Gastroesophageal sphincter (tissue), 4 donors: ENCODE measurements at regions not wholly inside any gene's neighbourhood (a gene's known extent, or its start where the extent isn't known, plus 50 kb on each side); places are given as distances from the start of the nearest gene placed in this dataset.

ENCODE experiments used
- ATAC-seq: fragments of 150-250 bp; one replicate; pipeline ENCODE4 v1.9.1; 2016; ENCODE audit warnings: mild to moderate bottlenecking, moderate library complexity
- H3K27ac ChIP-seq, 4 donors: fragments of 200-600 bp; sonication (generic) in 3 of 4; 1 replicate in 3 of 4; 2 replicates in 1 of 4; pipeline ENCODE4 v1.5.1; 2016 to 2019
- H3K27me3 ChIP-seq: fragments of 200-600 bp; sonication (generic); one replicate; pipeline ENCODE4 v1.5.1; 2019
- H3K36me3 ChIP-seq, 2 donors: fragments of 200-600 bp; sonication (generic); one replicate each; pipeline ENCODE4 v1.5.1; 2019; ENCODE audit warnings: control low read depth in 1 of 2
- H3K4me1 ChIP-seq, 3 donors: fragments of 200-600 bp; sonication (generic); 1 replicate in 2 of 3; 2 replicates in 1 of 3; pipeline ENCODE4 v1.5.1; 2016 to 2019; ENCODE audit warnings: control low read depth in 2 of 3
- H3K4me3 ChIP-seq, 2 donors: fragments of 200-600 bp; sonication (generic); one replicate each; pipeline ENCODE4 v1.5.1; 2019; ENCODE audit warnings: mild to moderate bottlenecking in 1 of 2, moderate library complexity in 1 of 2
- H3K9me3 ChIP-seq, 3 donors: fragments of 200-600 bp; sonication (generic); one replicate each; pipeline ENCODE4 v1.5.1; 2017 to 2019; ENCODE audit warnings: control low read depth in 2 of 3
- EP300 ChIP-seq: sonication (generic); formaldehyde crosslinking; IDR thresholded peaks from one replicate; pipeline ENCODE4 v1.6.1; 2017; ENCODE audit warnings: antibody characterized with exemption, mild to moderate bottlenecking
- POLR2A ChIP-seq, 2 donors: fragments of 450-650 bp; IDR thresholded peaks; one replicate each; pipeline ENCODE4 v1.6.1; 2017; ENCODE audit warnings: antibody characterized with exemption in 2 of 2, mild to moderate bottlenecking in 2 of 2, moderate library complexity in 1 of 2
- POLR2AphosphoS5 ChIP-seq: sonication (generic); formaldehyde crosslinking; IDR thresholded peaks from one replicate; pipeline ENCODE4 v1.6.1; 2017; ENCODE audit warnings: antibody characterized with exemption
- WGBS, 2 donors: methylation state at CpG; one replicate each; pipeline ENCODE4 v1.1.5; 2018; ENCODE audit warnings: low coverage in 1 of 2; 5-methylcytosine and 5-hydroxymethylcytosine counted together
- TF ChIP-seq, protein P1 (sequence below), 4 experiments: fragments of 200-600 bp in 2 of 4; fragments of 450-650 bp in 2 of 4; sonication (generic) in 1 of 4; IDR thresholded peaks; one replicate each; pipeline ENCODE4 v1.5.1; 2017 to 2019; ENCODE audit warnings: antibody characterized with exemption in 4 of 4, mild to moderate bottlenecking in 2 of 4, moderate library complexity in 2 of 4

- Histone ChIP-seq H3K27me3 (no peaks in the 10 kb centered on the region), H3K4me3 (no peak overlapping the region), H3K4me1 (peaks cover 0 to 9% (median 0%) of the 10 kb centered on the region in 3 donors), H3K27ac (no peak overlapping the region), H3K36me3 (no peaks in the 10 kb centered on the region), H3K9me3 (no peaks in the 10 kb centered on the region)
- ATAC-seq = no peak
- 17 to 100% methylated on average over 1 to 2 of the region's 2 CpGs for WGBS, 2 donors
- TF ChIP-seq POLR2AphosphoS5 = no peak
- TF ChIP-seq EP300 = no peak
- TF ChIP-seq POLR2A (IDR thresholded peaks at IDR 0.05) = no peak
- TF ChIP-seq, protein P1, sequence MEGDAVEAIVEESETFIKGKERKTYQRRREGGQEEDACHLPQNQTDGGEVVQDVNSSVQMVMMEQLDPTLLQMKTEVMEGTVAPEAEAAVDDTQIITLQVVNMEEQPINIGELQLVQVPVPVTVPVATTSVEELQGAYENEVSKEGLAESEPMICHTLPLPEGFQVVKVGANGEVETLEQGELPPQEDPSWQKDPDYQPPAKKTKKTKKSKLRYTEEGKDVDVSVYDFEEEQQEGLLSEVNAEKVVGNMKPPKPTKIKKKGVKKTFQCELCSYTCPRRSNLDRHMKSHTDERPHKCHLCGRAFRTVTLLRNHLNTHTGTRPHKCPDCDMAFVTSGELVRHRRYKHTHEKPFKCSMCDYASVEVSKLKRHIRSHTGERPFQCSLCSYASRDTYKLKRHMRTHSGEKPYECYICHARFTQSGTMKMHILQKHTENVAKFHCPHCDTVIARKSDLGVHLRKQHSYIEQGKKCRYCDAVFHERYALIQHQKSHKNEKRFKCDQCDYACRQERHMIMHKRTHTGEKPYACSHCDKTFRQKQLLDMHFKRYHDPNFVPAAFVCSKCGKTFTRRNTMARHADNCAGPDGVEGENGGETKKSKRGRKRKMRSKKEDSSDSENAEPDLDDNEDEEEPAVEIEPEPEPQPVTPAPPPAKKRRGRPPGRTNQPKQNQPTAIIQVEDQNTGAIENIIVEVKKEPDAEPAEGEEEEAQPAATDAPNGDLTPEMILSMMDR (IDR thresholded peaks at IDR 0.05) = no peak
Observed at GRCh38 chr12:20262119-20262518, 106.2 kb upstream of the PDE3A start.

- TF ChIP-seq POLR2AphosphoS5 (no peak), EP300 (no peak), POLR2A (IDR thresholded peaks at IDR 0.05) (no peak)
- TF ChIP-seq, protein P1 (IDR thresholded peaks at IDR 0.05) = no peak
- H3K36me3 ChIP-seq = no peaks in the 10 kb centered on the region
- WGBS, 2 donors = 90 to 95% methylated on average over 1 to 2 of the region's 2 CpGs
- H3K4me3 ChIP-seq = no peak overlapping the region
- H3K27ac ChIP-seq = no peak overlapping the region
- H3K27me3 ChIP-seq = no peaks in the 10 kb centered on the region
- ATAC-seq = no peak
- peaks cover 0 to 11% (median 0%) of the 10 kb centered on the region in 3 donors for H3K4me1 ChIP-seq
- H3K9me3 ChIP-seq = no peaks in the 10 kb centered on the region
Observed at GRCh38 chr12:20264026-20264425, 104.3 kb upstream of the PDE3A start.

DNA sequence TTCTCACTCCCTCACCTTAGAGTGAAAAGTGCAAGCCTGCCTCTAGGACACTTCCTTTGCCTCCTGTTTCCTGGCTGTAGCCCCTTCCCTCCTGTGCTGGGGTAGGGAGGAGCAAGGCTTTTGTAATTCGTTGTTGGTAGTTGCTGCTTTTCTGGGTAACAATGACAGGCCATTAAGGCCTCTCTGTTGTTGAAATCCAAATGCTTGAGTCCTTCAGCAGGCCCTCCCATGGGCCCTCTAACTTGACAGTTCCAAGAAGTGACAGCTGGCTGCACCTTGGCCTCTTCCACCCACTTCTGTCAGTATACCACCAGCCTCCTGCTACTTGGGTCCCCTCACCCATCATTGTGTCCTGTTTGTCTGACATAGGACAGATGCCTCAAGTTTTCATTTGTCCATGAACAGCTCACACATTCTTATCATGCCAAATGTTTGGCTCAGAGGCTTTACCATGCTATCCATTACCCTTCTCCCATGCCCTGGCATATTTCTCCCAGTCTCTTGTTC lies 103.7 kb upstream of the PDE3A start:
- WGBS, 2 donors = 83 to 100% methylated on average over 1 of the region's 1 CpG
- no peak for ATAC-seq
- TF ChIP-seq POLR2AphosphoS5 (no peak), POLR2A (IDR thresholded peaks at IDR 0.05) (no peak), EP300 (no peak)
- TF ChIP-seq, protein P1 (IDR thresholded peaks at IDR 0.05) = no peak
- Histone ChIP-seq H3K9me3 (no peaks in the 10 kb centered on the region), H3K27ac (no peak overlapping the region), H3K27me3 (no peaks in the 10 kb centered on the region), H3K36me3 (no peaks in the 10 kb centered on the region), H3K4me3 (no peak overlapping the region), H3K4me1 (peaks cover 0 to 17% (median 0%) of the 10 kb centered on the region in 3 donors)

DNA sequence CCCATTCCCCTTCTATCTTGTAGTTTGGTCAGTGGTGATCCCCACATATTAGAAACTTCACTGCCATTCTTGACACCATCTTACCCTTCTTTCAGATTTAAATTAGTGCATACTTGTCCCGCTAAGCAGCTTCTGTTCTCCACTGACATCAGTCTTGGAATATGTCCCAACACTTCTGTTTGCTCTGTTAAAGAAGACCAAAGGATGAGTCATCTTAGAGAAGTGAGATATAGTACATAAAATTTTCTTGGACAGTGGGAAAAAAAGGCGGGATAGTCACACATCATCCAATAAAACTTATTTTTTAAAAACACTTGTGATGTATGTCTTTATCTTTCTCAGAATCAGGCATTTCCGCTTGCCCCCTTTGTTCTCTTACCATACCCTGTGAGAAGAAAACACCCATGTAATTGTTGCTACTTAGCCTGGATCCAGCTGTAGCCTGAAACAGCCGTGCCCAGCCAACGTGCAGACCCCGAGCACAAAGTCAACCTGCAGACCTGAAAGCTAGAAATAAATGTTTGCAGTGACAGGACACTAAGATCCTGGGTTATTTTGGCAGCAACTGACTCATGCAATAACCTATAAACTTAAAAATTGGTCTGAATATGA lies 100.1 kb upstream of the PDE3A start:
- no peak for ATAC-seq
- H3K27ac ChIP-seq = no peak overlapping the region
- 86 to 89% methylated on average over 4 to 5 of the region's 6 CpGs for WGBS, 2 donors
- no peak overlapping the region for H3K4me3 ChIP-seq
- H3K36me3 ChIP-seq = no peaks in the 10 kb centered on the region
- H3K9me3 ChIP-seq = no peaks in the 10 kb centered on the region
- peaks cover 0 to 42% (median 16%) of the 10 kb centered on the region in 3 donors for H3K4me1 ChIP-seq
- no peaks in the 10 kb centered on the region for H3K27me3 ChIP-seq
- no peak for TF ChIP-seq POLR2AphosphoS5
- no peak for TF ChIP-seq EP300
- TF ChIP-seq, protein P1 (IDR thresholded peaks at IDR 0.05) = no peak
- no peak for TF ChIP-seq POLR2A (IDR thresholded peaks at IDR 0.05)

- H3K4me3 ChIP-seq = no peak overlapping the region
- H3K27ac ChIP-seq = peak overlapping the region in 2 of 4 donors; percentile 80
- WGBS, 2 donors = 91 to 98% methylated on average over 4 of the region's 4 CpGs
- H3K36me3 ChIP-seq = no peaks in the 10 kb centered on the region
- TF ChIP-seq, protein P1 (IDR thresholded peaks at IDR 0.05) = no peak
- no peak for TF ChIP-seq EP300
- TF ChIP-seq POLR2AphosphoS5 = no peak
- no peak for TF ChIP-seq POLR2A (IDR thresholded peaks at IDR 0.05)
- H3K27me3 ChIP-seq = no peaks in the 10 kb centered on the region
- peaks cover 0 to 48% (median 18%) of the 10 kb centered on the region in 3 donors for H3K4me1 ChIP-seq
- no peak for ATAC-seq
- H3K9me3 ChIP-seq = no peaks in the 10 kb centered on the region
Observed at GRCh38 chr12:20268771-20269170, 99.6 kb upstream of the PDE3A start.
